ENCODE measurements at regions not wholly inside any gene's neighbourhood (a gene's known extent, or its start where the extent isn't known, plus 50 kb on each side); places are given as distances from the start of the nearest gene placed in this dataset.

DNA sequence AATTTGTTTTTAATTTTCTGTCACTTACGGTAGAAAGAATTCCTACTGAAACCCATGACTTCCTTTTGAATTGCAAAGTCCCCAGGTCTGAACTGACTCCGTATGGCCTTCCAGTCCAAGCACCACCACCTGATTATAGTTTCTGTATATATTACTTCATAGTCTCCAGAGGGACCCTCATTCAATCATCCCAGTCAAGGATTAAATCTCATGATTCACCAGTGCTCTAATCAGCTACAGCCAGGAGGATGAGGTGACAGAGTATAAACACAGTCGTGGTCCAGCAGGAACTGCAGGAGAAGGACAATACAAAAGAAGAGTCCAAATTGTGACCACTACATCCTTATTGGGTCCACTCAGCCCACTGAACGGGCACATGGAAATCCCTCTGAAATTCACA lies 418.9 kb upstream of the C16orf82 start:
- Histone ChIP-seq H4K20me1 (ENCODE audit: control insufficient read depth, extremely low read depth, insufficient read depth, low read length) (no peaks in the 10 kb centered on the region), H3K9me1 (ENCODE audit: control insufficient read depth, extremely low read depth, insufficient read depth, low read length) (no peaks in the 10 kb centered on the region), H3K27ac (ENCODE audit: control insufficient read depth, insufficient read depth, low read length) (no peak overlapping the region), H3K4me2 (ENCODE audit: control insufficient read depth, extremely low read depth, insufficient read depth, low read depth, low read length) (no peak overlapping the region), H3K36me3 (ENCODE audit: control insufficient read depth in 2 of 2, extremely low read depth in 1 of 2, insufficient read depth in 2 of 2, low read length in 2 of 2) (no peaks in the 10 kb centered on the region), H3K9ac (ENCODE audit: control insufficient read depth, extremely low read depth, insufficient read depth, low read length) (no peak overlapping the region), H3K27me3 (ENCODE audit: control insufficient read depth, extremely low read depth, insufficient read depth, low read length) (no peaks in the 10 kb centered on the region), H3K9me3 (ENCODE audit: control insufficient read depth, low read depth, low read length) (peaks cover 2% of the 10 kb centered on the region), H3K4me3 (ENCODE audit: control insufficient read depth in 2 of 3, extremely low read depth in 1 of 3, insufficient read depth in 2 of 3, low read depth in 1 of 3, low read length in 3 of 3) (no peak overlapping the region), H3K4me1 (ENCODE audit: control insufficient read depth, extremely low read depth, insufficient read depth, low read length) (no peaks in the 10 kb centered on the region), H3K79me2 (ENCODE audit: control insufficient read depth, insufficient read depth, low read length) (no peaks in the 10 kb centered on the region), H2AFZ (ENCODE audit: control insufficient read depth, low read length) (no peak overlapping the region)
- dilution Hi-C loops (cut with MboI; ENCODE audit: extremely low pct_ligation_motif_present, low sequenced_read_pairs), result no loop called here
- DNase-seq (ENCODE audit: low read depth, low spot score) (no peak), FAIRE-seq (no peak)
- TF ChIP-seq, protein P1, sequence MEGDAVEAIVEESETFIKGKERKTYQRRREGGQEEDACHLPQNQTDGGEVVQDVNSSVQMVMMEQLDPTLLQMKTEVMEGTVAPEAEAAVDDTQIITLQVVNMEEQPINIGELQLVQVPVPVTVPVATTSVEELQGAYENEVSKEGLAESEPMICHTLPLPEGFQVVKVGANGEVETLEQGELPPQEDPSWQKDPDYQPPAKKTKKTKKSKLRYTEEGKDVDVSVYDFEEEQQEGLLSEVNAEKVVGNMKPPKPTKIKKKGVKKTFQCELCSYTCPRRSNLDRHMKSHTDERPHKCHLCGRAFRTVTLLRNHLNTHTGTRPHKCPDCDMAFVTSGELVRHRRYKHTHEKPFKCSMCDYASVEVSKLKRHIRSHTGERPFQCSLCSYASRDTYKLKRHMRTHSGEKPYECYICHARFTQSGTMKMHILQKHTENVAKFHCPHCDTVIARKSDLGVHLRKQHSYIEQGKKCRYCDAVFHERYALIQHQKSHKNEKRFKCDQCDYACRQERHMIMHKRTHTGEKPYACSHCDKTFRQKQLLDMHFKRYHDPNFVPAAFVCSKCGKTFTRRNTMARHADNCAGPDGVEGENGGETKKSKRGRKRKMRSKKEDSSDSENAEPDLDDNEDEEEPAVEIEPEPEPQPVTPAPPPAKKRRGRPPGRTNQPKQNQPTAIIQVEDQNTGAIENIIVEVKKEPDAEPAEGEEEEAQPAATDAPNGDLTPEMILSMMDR (optimal IDR thresholded peaks at IDR 0.05 in 1 of 3, IDR thresholded peaks at IDR 0.05 in 1 of 3, conservative IDR thresholded peaks at IDR 0.05 in 1 of 3; ENCODE audit: extremely low read depth in 1 of 3, insufficient read depth in 2 of 3, low read length in 3 of 3), result no peak
- TF ChIP-seq EZH2 (IDR thresholded peaks at IDR 0.05; ENCODE audit: low read length), result no peak

DNA sequence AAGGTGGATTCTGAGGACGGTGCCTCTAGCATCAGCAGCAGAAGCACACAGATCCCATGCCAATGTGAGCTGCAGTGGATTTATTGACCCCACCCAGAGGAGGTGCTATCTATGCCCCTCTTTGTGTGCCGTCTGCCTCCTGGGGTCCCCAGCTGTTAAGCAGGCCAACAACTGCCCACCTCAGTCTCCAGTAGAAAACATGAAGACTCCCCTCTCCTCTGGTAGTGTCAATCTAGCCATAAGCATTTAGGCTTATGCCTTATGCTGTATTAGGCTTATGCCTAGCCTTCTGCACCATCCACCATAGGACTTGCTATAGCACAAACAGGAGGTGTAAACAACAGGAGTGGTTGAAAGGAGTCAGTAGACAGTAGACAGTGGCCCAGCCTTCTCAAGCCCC lies 417.9 kb upstream of the C16orf82 start:
- Histone ChIP-seq H3K9me1 (ENCODE audit: control insufficient read depth, extremely low read depth, insufficient read depth, low read length) (no peaks in the 10 kb centered on the region), H3K4me3 (ENCODE audit: control insufficient read depth in 2 of 3, extremely low read depth in 1 of 3, insufficient read depth in 2 of 3, low read depth in 1 of 3, low read length in 3 of 3) (no peak overlapping the region), H3K9me3 (ENCODE audit: control insufficient read depth, low read depth, low read length) (peaks cover 2% of the 10 kb centered on the region), H3K36me3 (ENCODE audit: control insufficient read depth in 2 of 2, extremely low read depth in 1 of 2, insufficient read depth in 2 of 2, low read length in 2 of 2) (no peaks in the 10 kb centered on the region), H3K4me1 (ENCODE audit: control insufficient read depth, extremely low read depth, insufficient read depth, low read length) (no peaks in the 10 kb centered on the region), H3K4me2 (ENCODE audit: control insufficient read depth, extremely low read depth, insufficient read depth, low read depth, low read length) (no peak overlapping the region), H3K79me2 (ENCODE audit: control insufficient read depth, insufficient read depth, low read length) (no peaks in the 10 kb centered on the region), H2AFZ (ENCODE audit: control insufficient read depth, low read length) (no peak overlapping the region), H3K27me3 (ENCODE audit: control insufficient read depth, extremely low read depth, insufficient read depth, low read length) (no peaks in the 10 kb centered on the region), H3K9ac (ENCODE audit: control insufficient read depth, extremely low read depth, insufficient read depth, low read length) (no peak overlapping the region), H3K27ac (ENCODE audit: control insufficient read depth, insufficient read depth, low read length) (no peak overlapping the region), H4K20me1 (ENCODE audit: control insufficient read depth, extremely low read depth, insufficient read depth, low read length) (no peaks in the 10 kb centered on the region)
- FAIRE-seq, result no peak
- no peak for TF ChIP-seq EZH2 (IDR thresholded peaks at IDR 0.05; ENCODE audit: low read length)
- dilution Hi-C loops (cut with MboI; ENCODE audit: extremely low pct_ligation_motif_present, low sequenced_read_pairs), result no loop called here
- DNase-seq (ENCODE audit: low read depth, low spot score), result no peak

DNA sequence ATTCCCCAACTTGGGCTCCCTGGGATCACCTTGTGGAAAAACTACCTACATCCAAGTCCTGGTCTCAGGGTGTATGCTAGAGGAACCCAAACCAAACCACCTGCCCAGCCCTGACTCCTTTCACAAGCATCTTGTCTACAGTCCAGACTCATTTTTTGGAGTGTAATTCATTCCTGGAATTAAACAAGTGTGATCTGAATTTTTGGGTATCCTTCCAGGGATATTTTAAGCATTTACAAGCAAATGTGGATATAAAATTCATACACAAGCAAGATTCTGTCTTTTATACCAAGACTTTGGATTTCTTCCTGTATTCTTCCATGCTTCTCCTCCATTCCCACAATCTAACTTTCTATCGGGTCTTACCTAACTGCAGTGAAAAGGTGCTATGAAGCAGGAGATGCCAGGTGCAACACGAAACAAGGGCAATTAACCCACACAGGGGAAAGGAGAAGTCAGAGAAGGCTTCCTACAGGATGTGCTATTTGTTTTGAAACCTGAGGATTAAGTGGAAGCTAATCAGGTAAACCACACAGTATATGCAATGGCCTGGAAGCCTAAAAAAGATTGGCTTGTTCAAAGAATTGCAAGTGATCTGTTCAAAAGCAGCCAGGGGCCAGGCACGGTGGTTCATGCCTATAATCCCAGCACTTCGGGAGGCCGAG lies 417.2 kb upstream of the C16orf82 start:
- TF ChIP-seq EZH2 (IDR thresholded peaks at IDR 0.05; ENCODE audit: low read length), result no peak
- TF ChIP-seq, protein P1 (optimal IDR thresholded peaks at IDR 0.05 in 1 of 3, IDR thresholded peaks at IDR 0.05 in 1 of 3, conservative IDR thresholded peaks at IDR 0.05 in 1 of 3; ENCODE audit: extremely low read depth in 1 of 3, insufficient read depth in 2 of 3, low read length in 3 of 3), result no peak
- no peak for FAIRE-seq
- Histone ChIP-seq H3K4me1 (ENCODE audit: control insufficient read depth, extremely low read depth, insufficient read depth, low read length) (no peaks in the 10 kb centered on the region), H2AFZ (ENCODE audit: control insufficient read depth, low read length) (no peak overlapping the region), H3K27ac (ENCODE audit: control insufficient read depth, insufficient read depth, low read length) (no peak overlapping the region), H4K20me1 (ENCODE audit: control insufficient read depth, extremely low read depth, insufficient read depth, low read length) (no peaks in the 10 kb centered on the region), H3K79me2 (ENCODE audit: control insufficient read depth, insufficient read depth, low read length) (no peaks in the 10 kb centered on the region), H3K36me3 (ENCODE audit: control insufficient read depth in 2 of 2, extremely low read depth in 1 of 2, insufficient read depth in 2 of 2, low read length in 2 of 2) (no peaks in the 10 kb centered on the region), H3K9me1 (ENCODE audit: control insufficient read depth, extremely low read depth, insufficient read depth, low read length) (no peaks in the 10 kb centered on the region), H3K9ac (ENCODE audit: control insufficient read depth, extremely low read depth, insufficient read depth, low read length) (no peak overlapping the region), H3K4me2 (ENCODE audit: control insufficient read depth, extremely low read depth, insufficient read depth, low read depth, low read length) (no peak overlapping the region), H3K27me3 (ENCODE audit: control insufficient read depth, extremely low read depth, insufficient read depth, low read length) (no peaks in the 10 kb centered on the region), H3K9me3 (ENCODE audit: control insufficient read depth, low read depth, low read length) (peaks cover 2% of the 10 kb centered on the region), H3K4me3 (ENCODE audit: control insufficient read depth in 2 of 3, extremely low read depth in 1 of 3, insufficient read depth in 2 of 3, low read depth in 1 of 3, low read length in 3 of 3) (no peak overlapping the region)
- no peak for DNase-seq (ENCODE audit: low read depth, low spot score)
- dilution Hi-C loops (cut with MboI; ENCODE audit: extremely low pct_ligation_motif_present, low sequenced_read_pairs), result no loop called here
